NCI-H524 treated with DMSO at 0.1 percent for 48 hours (cell line): ENCODE measurements at regions not wholly inside any gene's neighbourhood (a gene's known extent, or its start where the extent isn't known, plus 50 kb on each side); places are given as distances from the start of the nearest gene placed in this dataset.
A peak's percentile ranks its signal among the peaks of the same experiment; 100 is the strongest.

ENCODE experiments used
- DNase-seq: peaks from one replicate; lab custom pipeline; 2025; lab: John Stamatoyannopoulos, UW

DNA sequence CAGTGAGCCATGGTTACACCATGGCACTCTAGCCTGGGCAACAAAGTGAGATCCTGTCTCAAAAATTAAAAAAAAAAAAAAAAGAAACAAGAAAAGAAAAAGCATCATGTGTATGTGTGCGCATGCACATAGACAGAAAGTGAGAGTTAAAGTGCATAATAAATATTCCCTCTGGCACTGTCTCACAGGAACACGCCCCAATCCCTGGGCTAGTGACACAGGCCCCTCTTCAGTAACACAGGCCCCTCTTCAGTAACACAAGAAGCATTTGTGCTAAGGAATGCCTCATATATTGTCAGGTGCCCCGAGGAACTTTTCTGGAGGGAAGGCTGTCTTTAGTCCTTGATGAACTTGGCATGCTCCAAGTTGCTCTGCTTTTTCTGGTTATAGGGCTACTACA, 57.5 kb downstream of the RPL27A start:
- DNase-seq = no peak

DNA sequence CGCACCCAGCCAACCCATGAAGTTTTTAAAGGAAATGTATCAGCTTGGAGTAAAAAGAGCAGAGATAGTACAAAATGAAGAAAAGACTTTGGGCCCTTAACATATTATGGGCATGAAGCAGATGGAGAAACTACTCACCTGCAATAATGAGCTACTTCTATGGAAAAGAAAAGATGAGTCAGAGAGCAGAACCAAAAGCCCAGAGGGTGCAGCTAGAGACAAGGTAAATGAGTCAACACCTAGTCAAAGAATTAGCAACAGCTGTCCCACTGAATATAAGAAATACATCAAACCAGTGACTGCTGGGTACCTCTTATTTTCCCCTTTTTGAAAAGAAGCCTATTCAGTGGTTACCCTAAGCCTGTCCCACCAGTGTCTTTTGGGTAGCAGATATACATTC, 61.8 kb downstream of the RPL27A start:
- no peak for DNase-seq

- DNase-seq = no peak
Observed at GRCh38 chr11:8745431-8746253, 63.0 kb downstream of the RPL27A start.

DNA sequence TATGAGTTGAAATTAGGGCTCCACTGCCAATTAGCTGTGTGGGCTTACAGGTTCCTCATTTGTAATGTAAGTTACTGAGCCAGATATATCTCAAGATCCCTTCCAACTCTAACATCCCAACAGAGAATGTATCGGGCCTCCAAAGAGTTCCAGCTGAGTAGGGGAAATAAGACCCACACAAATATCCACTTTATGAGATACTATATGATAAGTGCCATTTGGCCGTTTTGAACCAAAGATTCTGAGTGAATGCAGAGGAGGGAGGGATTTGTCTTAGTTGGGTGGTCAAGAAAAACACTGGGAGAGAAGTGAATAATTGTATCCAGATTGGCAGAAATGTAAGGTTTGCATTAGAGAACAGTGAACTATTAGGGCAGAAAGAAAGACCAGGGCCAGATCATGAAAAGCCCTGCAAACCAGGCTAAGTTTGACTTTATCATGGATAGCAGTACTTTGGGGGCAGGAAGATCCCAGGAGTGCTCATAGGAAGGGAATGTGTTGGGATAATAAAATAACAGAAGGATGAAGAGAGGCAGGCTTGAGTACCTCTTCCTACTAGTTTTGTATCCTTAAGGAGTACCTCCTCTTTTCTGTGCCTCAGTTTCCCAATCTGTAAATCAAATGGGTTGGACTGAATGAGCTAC, 63.9 kb downstream of the RPL27A start:
- DNase-seq = no peak

DNA sequence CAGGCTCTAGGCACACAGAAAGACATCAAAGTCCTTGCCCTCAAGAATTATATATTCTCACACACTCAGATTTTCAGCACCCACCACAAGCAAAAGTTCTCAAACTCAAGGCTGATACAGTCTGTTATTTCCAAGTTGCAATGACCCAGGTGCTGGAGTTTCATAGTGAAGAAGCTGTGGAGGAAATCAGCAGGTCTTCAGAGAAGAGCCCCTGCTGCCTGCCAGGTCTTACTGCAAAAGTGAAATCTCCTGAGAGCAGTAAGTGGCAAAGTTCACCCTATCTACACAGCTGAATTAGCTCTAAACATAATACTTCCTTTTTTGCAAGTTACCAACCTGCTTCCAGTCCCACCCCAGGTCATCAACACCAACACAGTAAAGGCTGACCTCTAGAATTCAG, 64.6 kb downstream of the RPL27A start:
- DNase-seq = no peak

DNA sequence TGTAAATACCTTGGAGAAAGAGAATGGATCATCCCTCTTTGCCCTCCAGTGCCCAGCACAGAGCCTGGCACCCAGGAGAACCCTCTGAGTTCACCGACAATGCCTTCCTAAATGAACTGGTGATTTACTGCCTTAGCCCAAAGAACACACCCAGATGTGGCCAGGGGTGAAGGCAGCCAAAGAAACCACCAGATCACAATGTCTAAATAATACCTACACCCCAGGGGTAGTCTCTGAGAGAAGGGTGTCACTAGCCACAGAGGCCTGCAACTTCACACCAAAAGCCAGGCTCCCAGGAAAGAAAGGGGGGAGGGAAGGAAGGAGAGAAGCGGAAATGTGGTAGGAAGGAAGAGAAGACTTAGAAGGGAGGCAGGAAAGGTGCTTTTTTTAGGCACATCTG, 65.7 kb downstream of the RPL27A start:
- DNase-seq = no peak

DNA sequence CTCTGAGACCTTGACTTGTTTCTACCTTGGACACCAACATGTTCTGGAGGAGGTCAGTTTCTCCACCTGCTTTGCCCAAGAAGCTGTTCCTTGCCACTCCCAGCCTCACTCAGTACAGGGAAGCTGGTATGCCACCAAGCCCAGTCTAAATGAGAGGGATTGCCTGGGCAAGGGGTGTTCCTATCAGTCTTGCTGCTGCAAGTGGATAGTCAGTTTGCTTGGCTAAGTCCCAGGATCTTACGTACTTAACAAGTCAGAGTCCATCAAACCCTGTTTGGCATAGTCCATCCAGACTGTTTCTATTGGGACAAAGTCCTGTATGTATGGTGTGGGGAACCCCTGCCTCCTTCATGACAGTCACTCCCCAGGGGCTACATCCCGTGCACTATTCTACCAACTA, 66.6 kb downstream of the RPL27A start:
- DNase-seq = no peak

- no peak for DNase-seq
Observed at GRCh38 chr11:8754241-8754640, 71.6 kb downstream of the RPL27A start.

GRCh38 chr11:8756201-8756600, 73.6 kb downstream of the RPL27A start:
- no peak for DNase-seq

GRCh38 chr11:8757047-8757446, 74.5 kb downstream of the RPL27A start:
- DNase-seq = no peak

DNA sequence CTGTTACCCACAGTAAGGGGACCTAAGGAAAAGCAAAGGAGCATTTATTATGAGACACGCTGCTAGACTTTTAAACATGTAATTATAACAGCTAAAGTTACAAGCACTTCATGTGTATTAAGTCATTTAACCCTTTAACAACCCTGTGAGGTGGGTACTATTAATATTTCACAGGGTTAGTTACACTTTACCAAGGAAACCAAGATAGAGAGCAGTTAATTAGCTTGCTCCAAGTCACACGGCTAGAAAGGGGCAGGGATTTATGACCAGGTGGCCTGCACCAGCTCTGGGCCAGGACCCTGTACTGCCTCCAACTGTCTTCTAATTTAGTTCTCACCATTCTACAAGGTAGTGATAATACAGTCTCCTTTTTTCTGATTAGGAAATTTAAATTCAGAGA, 74.9 kb downstream of the RPL27A start:
- DNase-seq = no peak

GRCh38 chr11:8758619-8759169, 76.1 kb downstream of the RPL27A start:
- DNase-seq = no peak

DNA sequence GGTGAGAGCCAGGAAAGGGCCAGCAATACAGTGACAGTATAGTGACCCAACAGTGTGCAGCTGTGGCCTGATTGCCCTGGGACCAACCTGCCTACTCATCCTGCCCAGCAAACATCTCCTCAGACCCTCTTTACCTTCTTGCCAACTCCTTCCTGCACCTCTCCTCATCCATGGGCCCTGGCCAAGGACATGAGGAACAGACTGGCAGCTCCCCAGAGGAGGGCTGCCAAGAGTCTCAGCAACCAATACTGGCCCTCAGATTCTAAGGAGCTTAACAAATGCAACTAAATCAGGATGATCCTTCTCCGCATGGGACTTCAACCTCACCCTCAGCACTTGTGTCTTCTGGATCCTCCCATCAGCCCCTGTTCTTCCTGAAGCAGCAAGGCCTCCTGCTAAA, 77.0 kb downstream of the RPL27A start:
- DNase-seq = no peak

GRCh38 chr11:8760896-8761295, 78.3 kb downstream of the RPL27A start:
- DNase-seq = peak; percentile 50

GRCh38 chr11:8763070-8763685, 80.6 kb downstream of the RPL27A start:
- DNase-seq = no peak

GRCh38 chr11:8765294-8765693, 82.7 kb downstream of the RPL27A start:
- DNase-seq = no peak

DNA sequence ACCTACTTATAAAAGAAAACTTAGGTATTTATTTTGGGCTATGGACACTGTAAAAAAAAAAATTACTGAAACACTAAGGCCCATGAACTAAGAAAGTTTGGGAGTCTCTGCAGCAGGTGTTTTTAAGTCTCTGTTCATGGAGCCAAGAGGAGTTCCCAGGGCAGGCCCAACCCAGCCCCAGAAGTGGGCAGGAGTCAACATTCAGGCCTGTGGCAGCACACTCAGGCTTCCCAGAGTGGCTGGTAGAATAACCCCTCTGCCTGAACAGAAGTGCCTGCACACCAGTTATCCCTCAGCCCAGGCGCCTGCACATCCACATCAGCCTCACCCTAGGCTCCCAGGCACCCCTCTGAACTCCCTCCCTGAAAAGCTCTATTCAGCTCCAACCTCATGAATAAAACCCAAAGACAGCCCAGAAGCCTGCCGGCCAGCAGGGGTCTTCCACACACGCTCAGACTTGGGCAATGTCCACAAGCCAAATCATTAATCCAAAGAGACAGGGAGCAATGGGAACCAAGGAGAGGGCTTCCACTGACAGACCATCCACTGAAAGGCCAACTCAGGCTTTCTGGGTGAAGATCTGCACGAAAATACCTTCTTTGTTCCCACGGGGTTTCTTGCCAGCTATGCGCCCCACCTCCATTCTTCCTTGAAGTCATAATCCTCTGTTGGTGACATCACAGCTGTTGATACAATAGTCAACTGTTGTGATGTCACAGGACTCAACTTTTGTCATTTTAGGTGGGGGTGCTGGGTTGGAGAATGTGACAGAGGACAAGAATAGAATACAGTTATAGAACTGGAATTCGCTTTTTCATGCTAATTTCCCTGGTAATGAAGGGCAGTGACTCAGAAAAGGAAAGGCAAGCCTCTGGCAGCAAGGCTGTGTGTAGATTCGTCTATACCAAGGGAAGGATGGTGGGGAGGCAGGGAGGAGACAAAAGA, 83.7 kb downstream of the RPL27A start:
- DNase-seq = no peak

GRCh38 chr11:8766988-8767374, 84.4 kb downstream of the RPL27A start:
- no peak for DNase-seq

GRCh38 chr11:8767466-8768142, 85.0 kb downstream of the RPL27A start:
- no peak for DNase-seq

- DNase-seq = no peak
Observed at GRCh38 chr11:8768625-8769333, 86.2 kb downstream of the RPL27A start.
